KMS-11 (cell line): ENCODE measurements at regions not wholly inside any gene's neighbourhood (a gene's known extent, or its start where the extent isn't known, plus 50 kb on each side); places are given as distances from the start of the nearest gene placed in this dataset.

Experiments used
- H2AFZ ChIP-seq: fragments of 200-600 bp; sonication (generic); 2 replicates; pipeline ENCODE4 v1.6.1; 2016; ENCODE audit warnings: antibody characterized with exemption, mixed run types, low read depth
- H3K27ac ChIP-seq: fragments of 200-600 bp; sonication (generic); 2 replicates; pipeline ENCODE4 v1.6.1; 2016; ENCODE audit warnings: mild to moderate bottlenecking, mixed run types
- H3K27me3 ChIP-seq: fragments of 200-600 bp; sonication (generic); 2 replicates; pipeline ENCODE4 v1.6.1; 2017; ENCODE audit warnings: mild to moderate bottlenecking, low read depth, mixed run types, moderate library complexity; ENCODE audit not compliant: insufficient read depth
- H3K36me3 ChIP-seq: fragments of 200-600 bp; sonication (generic); 2 replicates; pipeline ENCODE4 v1.6.1; 2017; ENCODE audit warnings: mild to moderate bottlenecking, mixed run types; ENCODE audit not compliant: insufficient read depth
- H3K4me1 ChIP-seq: fragments of 200-600 bp; sonication (generic); 2 replicates; pipeline ENCODE4 v1.6.1; 2016; ENCODE audit warnings: mild to moderate bottlenecking, low read depth, mixed run types; ENCODE audit not compliant: poor library complexity, severe bottlenecking
- H3K4me2 ChIP-seq: fragments of 200-600 bp; sonication (generic); 2 replicates; pipeline ENCODE4 v1.7.0; 2016; ENCODE audit warnings: mild to moderate bottlenecking, mixed run types
- H3K4me3 ChIP-seq: fragments of 200-600 bp; sonication (generic); IDR thresholded peaks from 2 replicates; pipeline ENCODE4 v1.6.1; 2017; ENCODE audit warnings: low read depth, low read length, mixed read lengths; ENCODE audit not compliant: insufficient read depth
- H3K79me2 ChIP-seq: fragments of 200-600 bp; sonication (generic); 2 replicates; pipeline ENCODE4 v1.6.1; 2016; ENCODE audit warnings: low read depth, mixed run types; ENCODE audit not compliant: insufficient read depth
- H3K9ac ChIP-seq: fragments of 200-600 bp; sonication (generic); 2 replicates; pipeline ENCODE4 v1.6.1; 2016; ENCODE audit warnings: mild to moderate bottlenecking, mixed run types
- H4K20me1 ChIP-seq: fragments of 200-600 bp; sonication (generic); 2 replicates; pipeline ENCODE4 v1.6.1; 2016; ENCODE audit warnings: mild to moderate bottlenecking, mixed run types; ENCODE audit not compliant: insufficient read depth
- TF ChIP-seq, protein P1 (sequence below): fragments of 200-600 bp; sonication (generic); conservative IDR thresholded peaks from 2 replicates; pipeline ENCODE4 v1.6.1; 2017; ENCODE audit warnings: low read depth, mild to moderate bottlenecking, antibody characterized with exemption, low read length, moderate library complexity, mixed read lengths

DNA sequence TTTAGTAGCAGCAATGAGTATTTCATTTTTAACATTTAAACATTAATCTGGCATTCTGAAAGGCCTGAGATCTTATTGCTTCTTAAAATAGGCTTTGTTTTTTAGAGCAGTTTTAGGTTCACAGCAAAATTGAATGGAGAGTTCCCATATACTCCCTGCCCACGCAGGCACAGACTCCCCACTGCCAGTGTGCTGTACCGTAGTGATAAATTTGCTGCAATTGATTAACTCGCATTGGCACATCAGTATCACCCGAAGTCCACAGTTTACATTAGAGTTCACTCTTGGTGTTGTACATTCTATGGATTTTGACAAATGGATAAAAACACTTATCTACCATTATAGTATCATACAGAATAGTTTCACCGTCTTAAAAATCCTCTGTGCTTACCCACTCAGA, 71.8 kb upstream of the ERRFI1 start:
- Histone ChIP-seq H3K27ac (no peak overlapping the region), H3K4me1 (no peaks in the 10 kb centered on the region), H3K4me2 (no peak overlapping the region), H3K79me2 (no peaks in the 10 kb centered on the region), H3K36me3 (no peaks in the 10 kb centered on the region), H4K20me1 (no peaks in the 10 kb centered on the region), H3K27me3 (no peaks in the 10 kb centered on the region), H3K9ac (no peak overlapping the region), H3K4me3 (no peak overlapping the region), H2AFZ (no peak overlapping the region)
- TF ChIP-seq, protein P1, sequence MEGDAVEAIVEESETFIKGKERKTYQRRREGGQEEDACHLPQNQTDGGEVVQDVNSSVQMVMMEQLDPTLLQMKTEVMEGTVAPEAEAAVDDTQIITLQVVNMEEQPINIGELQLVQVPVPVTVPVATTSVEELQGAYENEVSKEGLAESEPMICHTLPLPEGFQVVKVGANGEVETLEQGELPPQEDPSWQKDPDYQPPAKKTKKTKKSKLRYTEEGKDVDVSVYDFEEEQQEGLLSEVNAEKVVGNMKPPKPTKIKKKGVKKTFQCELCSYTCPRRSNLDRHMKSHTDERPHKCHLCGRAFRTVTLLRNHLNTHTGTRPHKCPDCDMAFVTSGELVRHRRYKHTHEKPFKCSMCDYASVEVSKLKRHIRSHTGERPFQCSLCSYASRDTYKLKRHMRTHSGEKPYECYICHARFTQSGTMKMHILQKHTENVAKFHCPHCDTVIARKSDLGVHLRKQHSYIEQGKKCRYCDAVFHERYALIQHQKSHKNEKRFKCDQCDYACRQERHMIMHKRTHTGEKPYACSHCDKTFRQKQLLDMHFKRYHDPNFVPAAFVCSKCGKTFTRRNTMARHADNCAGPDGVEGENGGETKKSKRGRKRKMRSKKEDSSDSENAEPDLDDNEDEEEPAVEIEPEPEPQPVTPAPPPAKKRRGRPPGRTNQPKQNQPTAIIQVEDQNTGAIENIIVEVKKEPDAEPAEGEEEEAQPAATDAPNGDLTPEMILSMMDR, result no peak

GRCh38 chr1:8097077-8097799, 71.1 kb upstream of the ERRFI1 start:
- Histone ChIP-seq H3K36me3 (no peaks in the 10 kb centered on the region), H3K4me3 (no peak overlapping the region), H2AFZ (no peak overlapping the region), H3K79me2 (no peaks in the 10 kb centered on the region), H3K4me1 (no peaks in the 10 kb centered on the region), H3K27me3 (no peaks in the 10 kb centered on the region), H3K9ac (no peak overlapping the region), H3K27ac (no peak overlapping the region), H4K20me1 (no peaks in the 10 kb centered on the region), H3K4me2 (no peak overlapping the region)
- TF ChIP-seq, protein P1, result no peak

DNA sequence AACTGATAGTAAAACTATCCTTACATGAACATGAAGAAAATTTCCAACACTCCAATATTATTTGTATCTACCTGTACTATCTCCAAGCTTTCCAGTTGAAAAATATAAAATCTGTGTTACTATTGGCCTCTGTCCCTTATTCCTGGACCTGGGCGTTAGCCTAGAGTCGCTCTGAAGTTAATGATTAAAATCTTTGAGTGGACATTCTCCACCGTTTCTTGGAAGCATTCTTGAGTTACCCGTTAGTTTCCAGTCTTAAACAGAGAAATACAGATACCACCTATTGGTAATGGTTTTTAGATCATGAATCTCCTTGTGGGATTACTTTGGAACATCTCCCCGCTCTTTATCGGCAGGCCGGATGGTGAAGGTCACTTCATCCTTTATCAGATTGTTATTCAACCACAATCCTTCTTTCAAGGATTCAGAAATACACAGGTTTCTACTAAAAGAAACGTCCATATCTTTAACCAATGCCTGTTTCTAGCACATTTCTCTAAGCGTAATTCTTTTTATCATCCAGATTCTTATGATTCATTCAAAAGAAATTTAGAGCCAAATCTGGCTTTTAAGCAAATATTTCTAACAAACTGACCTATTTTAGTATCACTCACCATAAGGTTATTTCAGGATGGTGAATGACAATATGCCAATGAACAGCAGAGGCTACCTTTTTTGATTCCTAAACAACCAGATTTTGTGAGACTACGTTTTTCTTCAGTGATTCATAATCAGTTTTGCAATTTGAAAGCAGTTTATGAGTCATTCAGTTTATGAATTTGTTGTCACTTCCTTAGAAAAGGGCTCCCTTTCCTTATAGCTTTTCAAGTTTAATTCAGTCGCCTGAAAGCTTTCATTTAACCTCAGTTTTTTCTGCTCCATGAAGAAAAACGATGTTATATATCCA, 70.2 kb upstream of the ERRFI1 start:
- H2AFZ ChIP-seq, result no peak overlapping the region
- H3K9ac ChIP-seq, result no peak overlapping the region
- no peak overlapping the region for H3K27ac ChIP-seq

DNA sequence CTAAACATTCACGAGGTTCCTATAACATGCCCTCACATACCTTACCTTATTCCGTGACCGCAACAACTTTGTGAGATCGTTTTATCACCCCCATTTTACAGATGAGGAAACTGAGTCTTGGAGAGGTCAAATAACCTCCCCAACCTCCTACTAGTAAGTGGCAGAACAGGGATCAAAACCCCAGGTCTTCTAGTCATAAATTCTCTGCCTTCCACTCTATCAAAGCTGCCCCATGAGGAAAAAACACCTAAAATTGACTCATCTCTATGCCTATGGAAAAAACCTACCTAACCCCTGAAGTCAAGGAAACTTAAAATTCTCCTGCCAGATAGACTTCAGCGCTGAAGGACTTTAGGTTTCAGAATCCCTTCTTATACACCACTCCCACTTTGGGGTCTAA, 69.5 kb upstream of the ERRFI1 start:
- Histone ChIP-seq H4K20me1 (no peaks in the 10 kb centered on the region), H3K4me2 (no peak overlapping the region), H3K9ac (no peak overlapping the region), H3K79me2 (no peaks in the 10 kb centered on the region), H3K27me3 (no peaks in the 10 kb centered on the region), H3K36me3 (no peaks in the 10 kb centered on the region), H2AFZ (no peak overlapping the region), H3K27ac (no peak overlapping the region), H3K4me1 (no peaks in the 10 kb centered on the region), H3K4me3 (no peak overlapping the region)
- TF ChIP-seq, protein P1, result no peak

More for the DNA sequence above, 70.2 kb upstream of the ERRFI1 start:
- no peaks in the 10 kb centered on the region for H3K27me3 ChIP-seq
- no peaks in the 10 kb centered on the region for H3K36me3 ChIP-seq
- H3K79me2 ChIP-seq, result no peaks in the 10 kb centered on the region
- H3K4me2 ChIP-seq, result no peak overlapping the region
- H4K20me1 ChIP-seq, result no peaks in the 10 kb centered on the region
- no peak overlapping the region for H3K4me3 ChIP-seq
- no peaks in the 10 kb centered on the region for H3K4me1 ChIP-seq
- TF ChIP-seq, protein P1, result no peak
